DMS53 (cell line): ENCODE measurements at regions not wholly inside any gene's neighbourhood (a gene's known extent, or its start where the extent isn't known, plus 50 kb on each side); places are given as distances from the start of the nearest gene placed in this dataset.

Source experiments
- DNase-seq: peaks from one replicate; lab custom pipeline; 2025; lab: John Stamatoyannopoulos, UW

DNA sequence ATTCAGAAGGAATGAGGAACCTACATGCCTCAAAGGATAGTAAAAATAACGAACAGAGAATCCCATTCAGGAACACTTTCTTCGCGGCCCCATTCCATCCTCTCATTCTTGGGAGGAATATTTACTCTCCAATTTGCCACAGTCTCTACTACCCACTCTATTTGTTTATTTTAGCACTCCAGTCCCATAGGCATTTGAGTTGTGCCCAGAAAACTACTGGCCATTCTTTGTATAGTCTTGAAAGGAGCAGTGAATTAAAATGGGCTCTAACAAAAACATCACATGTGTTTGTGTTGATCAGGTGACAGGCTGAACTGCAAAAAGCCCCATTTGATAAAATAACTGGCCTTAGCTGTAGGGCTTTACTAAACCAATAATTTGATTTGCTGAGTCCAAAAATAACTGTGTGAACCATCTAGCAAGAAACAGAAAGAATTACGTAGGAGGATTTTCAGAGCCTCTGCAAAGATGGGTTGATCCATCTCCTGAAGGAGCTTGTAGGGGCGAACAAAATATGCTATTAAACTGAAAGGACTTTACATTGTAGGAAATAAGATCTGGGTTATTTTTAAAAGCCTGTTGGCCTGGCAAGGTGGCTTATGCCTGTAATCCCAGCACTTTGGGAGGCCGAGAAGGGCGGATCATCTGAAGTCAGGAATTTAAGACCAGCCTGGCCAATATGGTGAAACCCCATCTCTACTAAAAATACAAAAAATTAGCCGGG is 142.3 kb upstream of the CPNE8 start:
- peak; percentile 71 for DNase-seq

DNA sequence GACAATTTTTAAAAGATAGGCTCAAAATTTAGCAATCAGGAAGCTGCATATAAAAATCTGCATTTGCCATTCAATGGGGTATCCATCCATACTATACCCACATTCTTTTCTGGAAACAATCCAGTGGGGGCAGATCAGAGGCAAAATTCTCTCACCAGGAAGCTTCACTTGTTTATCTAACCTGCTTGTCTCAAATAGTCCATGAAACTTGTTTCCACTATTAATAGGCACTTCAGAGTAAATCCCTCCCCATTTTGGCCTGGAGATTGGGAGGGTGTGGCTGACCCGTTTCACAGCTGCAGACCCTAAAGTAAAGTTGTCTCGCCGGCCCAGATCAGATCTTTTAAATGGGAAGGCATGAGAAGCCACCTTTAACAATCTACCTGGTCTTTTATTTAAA is 139.4 kb upstream of the CPNE8 start:
- peak; percentile 15 for DNase-seq

DNA sequence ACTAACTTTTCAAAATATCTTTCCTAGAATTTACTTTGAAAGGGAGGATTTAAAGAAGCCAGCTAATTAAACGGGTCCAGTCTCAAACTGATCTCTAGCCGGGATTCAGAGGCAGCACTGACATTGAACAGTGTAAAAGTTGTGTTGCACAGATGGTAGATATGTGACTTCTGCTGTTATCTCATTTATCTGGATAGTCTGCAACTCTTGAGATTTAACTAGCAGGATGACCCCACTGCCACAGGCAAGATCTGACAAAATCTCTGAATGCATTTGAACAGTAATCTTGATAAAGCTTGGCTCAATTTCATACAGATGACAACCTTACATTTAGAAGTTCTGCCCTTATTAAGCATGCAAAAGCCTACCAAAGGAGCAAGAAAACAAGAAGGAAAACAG is 138.0 kb upstream of the CPNE8 start:
- no peak for DNase-seq

DNA sequence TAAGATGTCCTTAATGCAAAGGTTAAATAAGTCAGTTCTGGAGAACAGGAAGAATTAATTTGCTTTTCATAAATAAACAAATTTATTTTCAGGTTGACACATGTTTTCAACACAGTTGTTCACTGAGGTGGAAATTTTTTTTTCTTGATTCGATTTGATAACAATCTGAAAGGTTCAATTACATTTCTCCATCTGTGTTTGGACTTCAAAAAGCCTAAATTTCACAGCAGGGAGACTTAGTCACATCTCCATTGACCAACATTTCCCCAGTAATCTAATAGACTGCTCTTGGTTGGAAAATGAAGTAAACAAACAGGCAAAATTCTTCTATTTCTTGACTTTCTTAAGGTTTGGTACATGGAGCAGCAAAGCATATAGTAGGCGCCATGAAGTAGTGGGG is 134.9 kb upstream of the CPNE8 start:
- no peak for DNase-seq

DNA sequence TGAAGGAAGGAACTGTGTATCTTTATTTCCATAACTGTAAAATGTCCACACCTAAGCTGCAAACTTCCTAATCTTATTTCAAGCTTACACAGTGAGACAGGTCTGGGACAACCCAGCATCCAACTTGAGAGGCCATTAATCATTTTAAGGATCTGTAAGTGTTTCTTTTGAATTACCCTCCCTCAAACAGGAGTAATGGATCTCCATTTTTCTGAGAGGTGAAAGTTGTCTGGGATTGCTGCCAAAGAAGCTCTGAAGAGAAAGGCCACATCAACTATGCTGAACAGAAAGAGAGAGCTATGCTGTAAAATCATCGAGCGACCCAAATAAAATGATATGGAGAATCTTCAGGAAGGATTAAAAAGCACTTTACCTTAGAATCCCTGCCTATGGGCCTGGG is 131.7 kb upstream of the CPNE8 start:
- DNase-seq = no peak

DNA sequence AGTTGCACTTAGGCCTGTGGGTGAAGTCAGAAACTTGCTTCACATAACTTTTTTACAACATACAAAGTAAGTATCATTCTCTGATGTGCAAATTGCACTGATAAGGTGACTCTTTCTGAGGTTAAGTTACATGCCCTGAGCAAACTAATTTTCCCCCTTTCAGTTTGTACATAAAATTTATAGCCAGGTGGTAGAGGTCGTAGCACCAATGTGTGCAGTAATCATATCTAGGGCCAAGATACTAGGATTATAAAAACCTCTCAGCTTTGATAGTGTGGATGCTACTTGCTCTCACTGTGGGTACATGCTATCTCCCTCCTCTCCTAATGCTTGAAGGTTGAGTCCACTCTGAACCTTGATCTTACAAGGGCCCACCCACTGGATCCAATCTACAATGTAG is 130.7 kb upstream of the CPNE8 start:
- no peak for DNase-seq

DNA sequence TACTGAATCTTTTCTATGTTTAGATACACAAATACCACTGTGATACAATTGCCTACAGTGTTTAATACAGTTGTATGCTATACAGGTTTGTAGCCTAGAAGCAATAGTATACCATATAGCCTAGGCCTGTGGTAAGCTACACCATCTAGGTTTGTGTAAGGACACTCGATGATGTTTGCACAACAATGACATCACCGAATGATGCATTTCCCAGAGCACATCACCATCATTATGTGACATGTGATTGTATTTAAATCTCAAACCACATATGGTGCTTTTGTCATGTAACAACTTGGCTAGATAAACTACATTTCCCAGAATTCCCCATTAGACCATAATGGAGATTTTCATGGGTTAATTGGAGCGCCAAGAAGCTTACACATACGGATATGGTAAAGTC is 128.4 kb upstream of the CPNE8 start:
- peak; percentile 95 for DNase-seq

DNA sequence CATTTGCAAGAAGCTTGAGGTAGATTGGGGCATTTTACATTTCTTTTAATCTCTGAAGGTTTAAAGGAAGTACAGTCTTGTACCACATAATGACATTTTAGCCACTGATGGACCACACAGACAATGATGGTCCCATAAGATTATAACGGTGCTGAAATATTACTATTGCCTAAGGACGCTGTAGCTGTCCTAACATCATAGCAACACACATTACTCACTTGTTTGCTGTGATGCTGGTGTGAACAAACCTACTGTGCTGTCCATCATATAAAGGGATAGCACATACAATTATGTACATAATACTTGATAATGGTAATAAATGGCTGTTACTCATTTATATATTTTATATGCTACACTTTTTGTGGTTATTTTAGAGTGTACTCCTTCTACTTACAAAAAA is 127.1 kb upstream of the CPNE8 start:
- no peak for DNase-seq

DNA sequence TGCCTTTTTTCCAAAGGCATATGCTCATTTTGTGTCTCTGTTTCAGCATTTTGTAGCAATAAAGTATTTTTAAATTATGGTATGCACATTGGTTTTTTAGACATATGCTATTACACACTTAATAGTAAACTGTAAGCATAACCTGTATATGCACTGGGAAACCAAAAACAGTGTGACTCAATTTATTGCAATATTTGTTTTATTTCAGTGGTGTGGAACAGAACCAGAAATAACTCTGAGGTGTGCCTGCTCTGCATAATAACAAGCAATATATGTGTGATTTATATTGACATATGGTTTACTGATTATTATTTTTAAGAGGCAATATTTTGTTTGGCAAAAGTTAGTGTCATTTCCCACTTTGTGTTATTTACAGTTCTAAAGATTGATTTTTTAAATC is 126.6 kb upstream of the CPNE8 start:
- no peak for DNase-seq

DNA sequence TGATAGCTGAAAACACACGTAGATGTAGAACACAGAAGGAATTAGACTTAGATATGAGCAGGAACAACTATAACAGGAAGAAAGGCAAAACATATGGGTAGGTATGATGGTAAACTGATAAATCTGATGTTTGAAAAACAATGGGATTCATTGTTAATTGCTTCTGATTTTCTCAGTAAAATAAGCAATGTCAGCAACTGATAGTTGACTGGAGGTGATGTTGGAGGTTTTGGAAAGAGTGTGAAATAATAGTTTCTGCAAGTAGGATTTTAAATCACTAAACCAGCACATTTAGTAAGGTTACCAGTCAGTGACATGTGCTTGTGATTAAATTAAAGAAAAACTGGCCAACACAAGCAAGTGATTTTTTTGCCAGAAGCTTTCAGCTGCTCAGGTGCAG is 123.0 kb upstream of the CPNE8 start:
- DNase-seq = no peak

DNA sequence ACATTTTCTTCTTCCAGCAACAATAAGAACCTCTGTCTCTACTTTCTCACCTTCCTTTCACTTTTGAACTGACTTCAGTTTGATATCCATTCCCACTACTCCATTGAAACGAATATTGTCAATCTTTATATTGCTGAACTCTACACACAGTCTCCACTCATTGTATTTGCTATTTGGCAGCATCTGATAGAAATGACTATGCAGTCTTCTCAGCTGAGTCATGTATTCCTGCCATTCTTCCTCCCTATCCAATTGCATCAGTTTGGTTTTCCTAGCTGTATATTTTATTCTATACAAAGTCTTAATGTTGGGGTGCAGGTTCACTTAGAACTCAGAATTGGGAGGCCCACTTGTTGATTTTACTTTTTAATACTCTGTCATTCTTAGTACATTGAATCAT is 107.5 kb upstream of the CPNE8 start:
- DNase-seq = peak; percentile 44

DNA sequence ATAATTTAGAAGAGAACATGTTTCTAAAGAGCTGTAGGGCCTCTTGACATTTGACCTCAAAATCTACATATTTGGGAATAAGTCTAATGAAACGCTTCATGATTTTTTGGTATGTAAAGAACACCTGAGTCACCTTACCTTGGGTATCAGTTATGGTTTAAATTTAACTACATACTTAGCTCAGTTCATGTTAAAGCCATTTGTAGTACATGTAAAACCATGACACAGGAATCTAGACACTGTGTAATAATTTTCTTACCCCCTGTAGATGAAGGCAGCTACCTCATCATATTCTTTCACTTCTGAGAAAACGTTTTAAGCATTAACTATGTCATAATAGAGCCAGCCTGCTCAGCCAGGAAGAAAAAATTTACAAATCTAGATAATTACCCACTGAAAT is 105.8 kb upstream of the CPNE8 start:
- peak; percentile 33 for DNase-seq

DNA sequence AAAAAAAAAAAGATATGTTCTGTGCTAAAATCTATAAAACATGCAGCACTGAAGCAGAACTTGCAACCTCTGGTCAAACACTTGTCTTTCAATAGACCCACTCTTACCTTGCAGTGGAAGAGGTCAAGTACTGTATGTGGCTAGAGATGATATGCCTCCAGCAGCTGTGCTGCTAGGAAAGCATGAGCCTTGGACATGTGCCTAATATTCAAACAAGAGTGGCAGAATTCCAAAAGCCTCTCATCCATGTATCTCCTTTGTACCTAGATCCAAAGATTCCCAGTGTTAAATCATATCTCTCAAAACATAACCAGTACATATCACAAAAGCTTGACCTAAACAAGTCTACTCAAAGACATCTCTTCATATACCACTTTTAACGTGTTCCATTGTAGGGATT is 105.0 kb upstream of the CPNE8 start:
- DNase-seq = peak; percentile 92

DNA sequence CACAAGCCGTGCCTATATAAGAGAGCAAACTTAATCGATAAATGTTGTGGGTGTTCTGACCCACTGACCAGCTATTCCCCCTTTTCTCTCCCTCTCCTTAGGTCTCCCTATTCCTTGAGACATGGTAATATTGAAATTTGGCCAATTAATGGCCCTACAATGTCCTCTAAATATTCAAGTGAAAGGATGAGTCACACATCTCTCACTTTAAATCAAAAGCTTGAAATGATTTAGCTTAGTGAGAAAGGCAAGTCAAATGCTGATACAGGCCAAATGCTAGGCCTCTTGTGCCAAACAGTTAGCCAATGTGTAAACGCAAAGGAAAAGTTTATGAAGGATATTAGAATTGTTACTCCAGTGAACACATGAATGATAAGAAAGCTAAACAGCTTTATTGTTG is 102.2 kb upstream of the CPNE8 start:
- DNase-seq = no peak

DNA sequence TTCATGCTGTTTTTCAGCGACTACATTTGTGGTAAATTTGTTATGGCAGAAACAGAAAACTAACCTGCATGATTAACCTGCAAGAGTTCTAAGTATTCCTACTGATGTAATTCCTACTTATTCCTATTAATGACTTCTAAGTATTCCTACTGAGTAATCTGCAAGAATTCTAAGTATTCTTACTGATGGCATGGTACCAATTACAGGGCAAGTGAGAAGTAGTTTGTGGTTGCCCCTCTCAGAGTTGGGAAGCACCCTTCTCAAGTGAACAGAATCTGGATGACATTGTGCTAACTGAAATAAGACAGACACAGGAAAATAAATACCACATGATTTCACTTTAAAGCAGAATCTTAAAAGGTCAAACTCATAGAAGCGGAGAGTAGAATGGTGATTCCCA is 100.9 kb upstream of the CPNE8 start:
- no peak for DNase-seq

DNA sequence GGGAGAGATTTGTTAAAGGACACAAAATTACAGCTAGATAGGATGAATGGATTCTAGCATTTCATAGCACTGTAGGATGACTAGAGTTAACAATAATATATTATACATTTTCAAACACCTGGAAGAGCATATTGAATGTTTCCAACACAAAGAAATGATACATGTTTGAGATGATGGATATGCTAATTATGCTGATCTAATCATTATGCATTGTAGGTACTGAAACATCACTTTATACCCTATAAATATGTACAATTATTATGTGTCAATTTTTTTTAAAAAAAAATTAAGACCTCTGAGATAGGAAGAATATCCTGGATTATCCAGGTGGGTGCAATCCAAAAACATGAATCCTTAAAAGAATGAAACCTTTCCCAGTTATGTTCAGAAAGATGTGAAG is 100.3 kb upstream of the CPNE8 start:
- DNase-seq = no peak

DNA sequence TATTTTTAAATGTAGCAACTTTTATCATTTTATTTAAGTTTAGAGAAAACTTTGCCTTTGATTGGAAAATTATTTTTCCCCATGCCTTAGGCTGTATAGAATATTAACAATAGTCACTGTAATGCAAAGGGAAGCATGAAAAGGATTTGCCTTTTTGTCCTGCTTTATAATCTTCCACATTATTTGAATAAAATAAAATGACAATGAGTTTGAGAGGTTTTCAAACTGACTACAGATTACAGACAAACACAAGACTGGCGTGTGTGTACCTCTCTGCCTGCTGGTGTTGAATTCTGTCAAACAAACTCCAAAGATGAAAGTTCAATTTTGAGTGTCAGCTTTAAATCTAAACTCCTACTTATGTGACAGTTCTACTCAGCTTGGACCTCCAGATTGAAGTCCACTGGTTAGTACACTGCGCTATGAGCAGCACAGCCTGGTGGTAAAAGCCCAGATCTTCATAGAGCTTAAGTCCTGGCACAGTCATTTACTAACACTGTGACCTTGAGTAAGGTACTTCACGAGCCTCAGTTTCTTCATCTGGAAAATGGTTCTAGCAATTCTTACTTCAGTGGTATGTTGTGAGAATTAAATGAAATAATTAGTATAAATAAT is 98.3 kb upstream of the CPNE8 start:
- DNase-seq = peak; percentile 19

DNA sequence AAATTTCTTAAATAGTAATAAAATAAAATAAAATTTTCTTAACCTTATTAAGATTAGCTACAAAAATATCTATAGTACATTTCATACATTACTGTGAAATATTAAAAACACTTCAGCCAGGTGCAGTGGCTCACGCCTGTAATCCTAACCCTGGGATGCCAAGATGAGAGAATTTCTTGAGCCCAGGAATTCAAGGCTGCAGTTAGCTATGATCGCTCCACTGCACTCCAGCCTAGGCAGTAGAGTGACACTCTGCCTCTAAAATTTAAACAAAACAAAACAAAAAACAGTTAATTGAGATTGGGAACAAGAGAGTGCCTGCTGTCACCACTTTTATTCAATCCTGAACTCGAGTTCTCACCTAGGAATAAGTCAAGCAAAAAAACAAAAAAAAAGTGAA is 95.0 kb upstream of the CPNE8 start:
- DNase-seq = no peak

DNA sequence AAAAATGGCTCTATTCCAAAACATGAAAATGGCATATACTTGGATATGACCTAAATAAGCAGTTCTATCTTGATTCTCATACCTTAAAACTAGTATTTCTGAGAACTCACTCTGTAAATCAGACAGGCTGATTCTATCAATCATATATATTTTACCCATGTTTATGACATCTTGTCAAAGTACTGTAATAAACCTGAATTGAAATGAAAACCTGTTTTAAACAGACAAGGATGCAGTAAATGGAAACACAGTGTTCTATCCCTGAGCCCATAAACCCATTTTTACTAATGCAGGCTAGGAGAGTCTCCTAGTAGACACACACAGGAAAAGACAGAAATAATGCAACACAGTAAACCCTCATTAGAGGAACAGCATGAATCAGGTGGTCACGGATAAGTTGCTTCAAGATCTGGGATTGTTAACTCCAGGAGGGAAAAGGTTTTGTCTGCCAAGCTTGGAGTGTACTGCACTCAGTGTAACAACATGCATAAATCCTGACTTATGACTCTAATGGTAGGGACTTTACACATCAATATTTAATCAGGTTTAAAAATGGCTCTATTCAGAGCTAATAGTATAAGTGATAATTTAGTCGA is 93.6 kb upstream of the CPNE8 start:
- no peak for DNase-seq

DNA sequence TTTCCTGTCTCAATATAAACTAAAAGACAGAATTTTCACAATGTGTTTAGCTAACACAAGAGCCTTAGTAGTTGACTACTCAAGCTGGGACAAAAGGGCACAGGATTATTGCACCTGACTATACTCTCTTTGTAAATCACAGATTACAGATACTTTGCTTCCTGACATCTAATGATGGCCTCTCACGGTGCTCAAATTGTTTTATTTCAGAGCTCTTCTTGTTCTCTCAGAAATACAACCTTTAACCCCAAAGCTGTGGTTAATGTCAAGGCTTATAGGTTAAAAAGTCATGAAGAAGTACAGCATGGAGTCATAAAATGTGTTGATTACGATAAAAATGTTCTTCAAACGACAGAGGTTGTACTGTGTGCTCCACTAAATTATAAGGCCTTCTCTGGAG is 89.9 kb upstream of the CPNE8 start:
- no peak for DNase-seq

DNA sequence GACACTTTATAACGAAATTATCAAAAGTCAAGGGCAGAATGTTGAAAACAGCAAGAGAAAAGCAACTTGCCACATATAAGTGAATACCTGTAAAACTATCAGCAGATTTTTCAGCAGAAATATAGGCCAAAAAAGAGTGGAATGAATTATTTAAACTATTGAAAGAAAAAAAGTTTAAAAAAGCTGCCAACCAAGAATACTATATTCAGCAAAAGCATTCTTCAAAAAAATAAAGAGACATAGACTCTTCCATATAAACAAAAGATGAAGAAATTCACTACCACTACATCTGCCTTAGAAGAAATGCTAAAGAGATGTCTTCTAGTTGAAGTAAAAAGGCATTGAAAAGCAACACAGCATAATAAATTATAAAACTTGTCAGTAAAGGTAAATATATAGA is 80.6 kb upstream of the CPNE8 start:
- DNase-seq = no peak

DNA sequence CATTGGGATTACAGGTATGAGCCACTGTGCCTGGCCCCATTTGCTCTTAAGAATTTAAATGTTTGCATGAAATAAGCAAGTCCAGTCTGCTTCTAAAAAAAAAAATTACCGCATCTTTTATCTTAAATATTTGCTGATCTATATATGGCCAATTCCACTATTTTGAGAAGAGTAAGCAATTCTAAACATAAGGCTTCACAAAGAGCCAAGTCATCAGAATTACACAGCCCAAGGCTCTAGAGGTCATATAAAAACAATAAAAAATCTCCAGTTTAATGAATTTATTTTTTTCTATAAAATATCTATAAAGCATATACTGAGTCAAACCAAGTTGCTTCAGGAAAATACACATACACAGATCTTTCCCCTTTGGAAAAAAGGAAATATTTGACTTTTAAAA is 79.0 kb upstream of the CPNE8 start:
- DNase-seq = no peak

DNA sequence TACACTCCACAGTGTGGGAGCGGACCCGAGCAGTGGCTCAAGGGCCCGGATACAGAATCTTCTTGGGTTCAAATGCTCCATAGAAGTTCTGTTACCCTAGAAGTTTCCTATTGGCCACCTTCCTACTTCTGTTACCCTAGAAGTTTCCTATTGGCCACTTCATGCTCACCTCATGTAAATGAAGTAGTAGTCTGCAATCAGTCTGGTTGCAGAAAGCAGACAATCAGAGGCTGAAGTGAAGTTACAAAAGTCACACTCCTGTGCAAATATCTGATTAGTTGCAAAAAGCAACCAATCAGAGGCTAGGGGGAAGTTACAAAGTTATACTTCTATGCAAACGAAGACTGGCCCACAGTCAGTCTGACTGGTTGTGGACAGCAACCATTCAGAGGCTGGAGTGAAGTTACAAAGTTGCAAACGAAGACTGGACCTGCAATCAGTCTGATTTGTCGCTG is 77.8 kb upstream of the CPNE8 start:
- peak; percentile 62 for DNase-seq

DNA sequence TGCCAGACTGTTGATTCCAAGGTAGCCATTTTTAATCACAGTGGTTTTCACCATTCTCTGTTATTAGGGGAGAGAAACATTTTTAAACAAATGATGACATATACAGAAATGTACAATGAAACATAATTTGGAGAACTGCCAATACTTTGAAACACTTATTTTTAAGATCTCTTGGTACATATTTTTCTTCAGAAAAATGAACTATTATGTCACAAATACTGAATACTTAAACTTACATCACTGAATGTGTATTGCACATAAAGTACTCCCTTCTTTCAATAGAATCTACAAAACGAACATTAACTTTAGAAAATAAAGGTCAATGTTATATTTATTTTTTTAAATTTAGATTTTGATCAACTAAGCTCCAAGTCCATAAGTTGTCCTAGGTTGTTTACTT is 71.7 kb upstream of the CPNE8 start:
- DNase-seq = no peak
